H1 (cell line): ENCODE measurements at regions not wholly inside any gene's neighbourhood (a gene's known extent, or its start where the extent isn't known, plus 50 kb on each side); places are given as distances from the start of the nearest gene placed in this dataset.

Experiments
- CTCF ChIA-PET: fragments of 300-600 bp; sonication (Branson Sonifier 250); formaldehyde crosslinking; loops from one replicate; lab custom pipeline; 2021; ENCODE audit not compliant: partially characterized antibody; lab: Charles Lee
- POLR2A ChIA-PET: fragments of 300-600 bp; sonication (Branson Sonifier 250); formaldehyde crosslinking; loops from one replicate; lab custom pipeline; 2021; ENCODE audit warnings: inconsistent platforms; ENCODE audit not compliant: partially characterized antibody; lab: Charles Lee
- DNase-seq, 2 experiments: peaks; one replicate each; pipeline versions ENCODE4 v3.0.0 to v3.0.0-alpha.2; 2010 to 2022; ENCODE audit warnings: low spot score in 2 of 2, low read depth in 1 of 2, mixed read lengths in 1 of 2
- FAIRE-seq: peaks from 2 replicates; lab custom pipeline; 2011; peaks lifted over from hg19 to GRCh38; lab: Jason Lieb, UNC
- H2AFZ ChIP-seq: 2 replicates; pipeline ENCODE4 v1.8.1; 2012; ENCODE audit warnings: low read length, inconsistent platforms
- H2AK5ac ChIP-seq: 2 replicates; pipeline ENCODE4 v1.6.1; 2013; ENCODE audit warnings: low read depth, low read length
- H2BK120ac ChIP-seq: replicated peaks from 2 replicates; pipeline ENCODE3; 2013; ENCODE audit warnings: low read depth, low read length, inconsistent platforms
- H2BK12ac ChIP-seq: 2 replicates; pipeline ENCODE4 v1.6.1; 2013; ENCODE audit warnings: low read depth, low read length
- H2BK15ac ChIP-seq: 2 replicates; pipeline ENCODE4 v1.6.1; 2013; ENCODE audit warnings: low read length
- H2BK20ac ChIP-seq: 2 replicates; pipeline ENCODE4 v1.6.1; 2013; ENCODE audit warnings: low read length
- H2BK5ac ChIP-seq: 2 replicates; pipeline ENCODE4 v1.6.1; 2013; ENCODE audit warnings: low read depth, low read length
- H3K14ac ChIP-seq: 2 replicates; pipeline ENCODE4 v1.6.1; 2013; ENCODE audit warnings: inconsistent platforms; ENCODE audit not compliant: insufficient read length
- H3K18ac ChIP-seq: 2 replicates; pipeline ENCODE4 v1.6.1; 2013; ENCODE audit warnings: low read length; ENCODE audit errors: extremely low read depth
- H3K23ac ChIP-seq: 2 replicates; pipeline ENCODE4 v1.6.1; 2013; ENCODE audit warnings: inconsistent platforms; ENCODE audit not compliant: insufficient read length
- H3K23me2 ChIP-seq: 2 replicates; pipeline ENCODE4 v1.6.1; 2013; ENCODE audit warnings: low read depth, low read length
- H3K27ac ChIP-seq: 2 replicates; pipeline ENCODE4 v1.6.1; 2011; ENCODE audit warnings: low read depth, low read length, inconsistent platforms
- H3K27me3 ChIP-seq, 4 experiments: replicated peaks in 1 of 4; 1 replicate in 1 of 4; 2 replicates in 3 of 4; pipeline versions ENCODE4 v1.6.1 to v1.8.1; 2011 to 2013; ENCODE audit warnings: low read length in 3 of 4, mild to moderate bottlenecking in 3 of 4, inconsistent platforms in 2 of 4, mixed read lengths in 2 of 4, moderate library complexity in 1 of 4; ENCODE audit not compliant: control insufficient read depth in 3 of 4, insufficient read depth in 3 of 4; ENCODE audit errors: extremely low read depth in 1 of 4
- H3K36me3 ChIP-seq, 4 experiments: 2 replicates each; pipeline versions ENCODE4 v1.6.1 to v1.8.1; 2011 to 2013; ENCODE audit warnings: mild to moderate bottlenecking in 4 of 4, low read length in 3 of 4, moderate library complexity in 2 of 4, control low read depth in 1 of 4, inconsistent platforms in 1 of 4; ENCODE audit not compliant: insufficient read depth in 4 of 4, control insufficient read depth in 2 of 4
- H3K4ac ChIP-seq: replicated peaks from 2 replicates; pipeline ENCODE3; 2013; ENCODE audit warnings: low read length, low read depth, mixed read lengths, inconsistent platforms; ENCODE audit not compliant: insufficient read length
- H3K4me1 ChIP-seq, 4 experiments: replicated peaks in 1 of 4; 1 replicate in 1 of 4; 2 replicates in 3 of 4; pipeline versions ENCODE4 v1.6.1 to v1.8.1; 2011 to 2013; ENCODE audit warnings: low read length in 3 of 4, inconsistent platforms in 2 of 4, mixed read lengths in 1 of 4; ENCODE audit not compliant: insufficient read depth in 4 of 4, control insufficient read depth in 3 of 4
- H3K4me2 ChIP-seq, 2 experiments: 2 replicates each; pipeline versions ENCODE4 v1.6.1 to v1.8.1; 2011 to 2013; ENCODE audit warnings: low read depth in 2 of 2, low read length in 2 of 2, control low read depth in 1 of 2, inconsistent platforms in 1 of 2, mild to moderate bottlenecking in 1 of 2; ENCODE audit not compliant: insufficient read depth in 1 of 2
- H3K4me3 ChIP-seq, 4 experiments: fragments of 200-600, 300-600 bp in 1 of 4; sonication (generic), shearing (Covaris generic), sonication (Bioruptor Twin) in 1 of 4; 2 replicates each; pipeline versions ENCODE4 v1.5.1 to v1.8.1; 2011 to 2016; ENCODE audit warnings: low read length in 4 of 4, low read depth in 3 of 4, control low read depth in 2 of 4, inconsistent platforms in 2 of 4, mild to moderate bottlenecking in 2 of 4, mixed read lengths in 1 of 4, moderate library complexity in 1 of 4; ENCODE audit not compliant: insufficient read depth in 2 of 4; ENCODE audit errors: extremely low read depth in 1 of 4
- H3K56ac ChIP-seq: replicated peaks from 2 replicates; pipeline ENCODE3; 2013; ENCODE audit warnings: low read depth, mild to moderate bottlenecking, mixed read lengths, low read length, inconsistent platforms; ENCODE audit not compliant: insufficient read length
- H3K79me1 ChIP-seq: 2 replicates; pipeline ENCODE4 v1.6.1; 2013; ENCODE audit warnings: low read depth, low read length, control low read depth
- H3K79me2 ChIP-seq, 2 experiments: 2 replicates each; pipeline versions ENCODE4 v1.6.1 to v1.8.1; 2012 to 2013; ENCODE audit warnings: low read length in 2 of 2, mild to moderate bottlenecking in 2 of 2, inconsistent platforms in 1 of 2; ENCODE audit not compliant: insufficient read depth in 2 of 2, control insufficient read depth in 1 of 2
- H3K9ac ChIP-seq, 4 experiments: replicated peaks in 1 of 4; 1 replicate in 1 of 4; 2 replicates in 3 of 4; pipeline versions ENCODE4 v1.6.1 to v1.8.1; 2011 to 2013; ENCODE audit warnings: low read depth in 3 of 4, low read length in 3 of 4, control low read depth in 2 of 4, mild to moderate bottlenecking in 2 of 4, moderate library complexity in 2 of 4, inconsistent platforms in 1 of 4; ENCODE audit errors: extremely low read depth in 1 of 4
- H3K9me3 ChIP-seq, 2 experiments: 2 replicates each; pipeline versions ENCODE4 v1.6.1 to v1.8.1; 2012 to 2013; ENCODE audit warnings: mild to moderate bottlenecking in 2 of 2, moderate library complexity in 2 of 2, control low read depth in 1 of 2, inconsistent platforms in 1 of 2, low read depth in 1 of 2, low read length in 1 of 2, mixed read lengths in 1 of 2; ENCODE audit not compliant: insufficient read depth in 2 of 2
- H4K20me1 ChIP-seq, 2 experiments: replicated peaks in 1 of 2; 2 replicates each; pipeline versions ENCODE3 to v1.8.1; 2011 to 2013; ENCODE audit warnings: inconsistent platforms in 2 of 2, low read length in 2 of 2, mild to moderate bottlenecking in 1 of 2; ENCODE audit not compliant: insufficient read depth in 2 of 2, control insufficient read depth in 1 of 2
- H4K5ac ChIP-seq: 2 replicates; pipeline ENCODE4 v1.6.1; 2013; ENCODE audit warnings: low read length, low read depth, mixed read lengths, inconsistent platforms; ENCODE audit not compliant: insufficient read length
- H4K8ac ChIP-seq: 2 replicates; pipeline ENCODE4 v1.8.0; 2013; ENCODE audit warnings: mild to moderate bottlenecking, moderate library complexity, low read length, inconsistent platforms; ENCODE audit not compliant: insufficient read depth; ENCODE audit errors: extremely low read depth
- H4K91ac ChIP-seq: replicated peaks from 2 replicates; pipeline ENCODE3; 2013; ENCODE audit warnings: low read length, mixed read lengths, inconsistent platforms; ENCODE audit not compliant: insufficient read length
- FOSL1 ChIP-seq: IDR thresholded peaks from 2 replicates; pipeline ENCODE4 v1.6.1; 2011; ENCODE audit warnings: mild to moderate bottlenecking, low read depth, low read length, moderate library complexity; ENCODE audit not compliant: insufficient read depth
- WGBS, 2 experiments: shearing (Covaris generic) in 1 of 2; methylation state at CpG; one replicate each; pipeline versions ENCODE4 v1.1.6 to v1.1.7; 2013 to 2015; ENCODE audit warnings: low lambda C conversion rate in 2 of 2, mixed read lengths in 2 of 2, inconsistent platforms in 1 of 2, low coverage in 1 of 2, missing lambda C conversion rate in 1 of 2; ENCODE audit not compliant: insufficient replicate concordance in 2 of 2, insufficient coverage in 1 of 2, insufficient read length in 1 of 2; ENCODE audit errors: extremely low coverage in 1 of 2, missing lambda C conversion rate in 1 of 2; 5-methylcytosine and 5-hydroxymethylcytosine counted together

GRCh38 chr12:47481041-47481440 is 224.8 kb downstream of the RPAP3 start:
- ChIA-PET CTCF (no interaction called here), POLR2A (no interaction called here)
- Histone ChIP-seq H3K79me2 (no peaks in the 10 kb centered on the region), H2BK12ac (no peak overlapping the region), H4K5ac (no peak overlapping the region), H3K23ac (no peak overlapping the region), H3K4ac (no peak overlapping the region), H3K27ac (no peak overlapping the region), H3K9ac (no peak overlapping the region), H3K79me1 (no peaks in the 10 kb centered on the region), H2BK120ac (no peak overlapping the region), H4K8ac (no peak overlapping the region), H3K4me2 (no peak overlapping the region), H2AK5ac (no peak overlapping the region), H3K27me3 (no peaks in the 10 kb centered on the region), H3K36me3 (no peaks in the 10 kb centered on the region), H2AFZ (no peak overlapping the region), H3K4me3 (no peak overlapping the region), H3K14ac (no peak overlapping the region)
- no peak for DNase-seq
- 84% methylated on average over 2 of the region's 2 CpGs; no CpG with 5 or more reads in 1 of the 2 experiments for WGBS, 2 experiments
- no peak for TF ChIP-seq FOSL1
- TF ChIP-seq, all 59 proteins: peak for 0
- Histone ChIP-seq H4K20me1 (no peaks in the 10 kb centered on the region), H2BK5ac (no peak overlapping the region), H2BK20ac (no peak overlapping the region), H2BK15ac (no peak overlapping the region), H4K91ac (no peak overlapping the region), H3K4me1 (no peaks in the 10 kb centered on the region), H3K23me2 (no peaks in the 10 kb centered on the region), H3K18ac (no peak overlapping the region), H3K56ac (no peak overlapping the region), H3K9me3 (peaks cover 0 to 1% of the 10 kb centered on the region in 2 experiments; a peak in 2 of 4 replicates)
- no peak for FAIRE-seq
